ENCODE measurements at regions not wholly inside any gene's neighbourhood (a gene's known extent, or its start where the extent isn't known, plus 50 kb on each side); places are given as distances from the start of the nearest gene placed in this dataset.

DNA sequence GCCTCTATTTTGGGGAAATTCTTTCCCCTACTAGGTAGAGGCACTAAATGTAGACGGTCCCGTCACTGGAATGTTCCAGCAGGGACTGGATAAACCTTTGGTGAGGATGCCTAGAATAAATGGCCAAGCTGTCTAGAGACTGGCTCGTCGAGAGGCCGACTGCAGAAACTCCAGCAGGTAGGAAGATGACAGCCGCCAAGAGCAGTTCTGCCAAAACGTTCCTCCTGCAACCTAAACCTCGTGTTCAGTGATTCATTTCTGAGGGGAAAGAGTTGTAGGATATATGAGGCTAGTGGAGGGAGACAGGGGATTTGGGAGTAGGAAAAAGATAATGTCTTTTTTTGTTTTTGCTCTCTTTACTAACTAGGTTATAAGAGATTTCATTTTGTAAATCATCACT, 184.7 kb upstream of the GDF10 start:
- no peak for DNase-seq (ENCODE audit: extremely low spot score)
- POLR2A ChIA-PET, result no interaction called here
- TF ChIP-seq FOXM1 (IDR thresholded peaks at IDR 0.05; ENCODE audit: borderline replicate concordance) (no peak), SUZ12 (IDR thresholded peaks at IDR 0.05) (no peak), HDGF (IDR thresholded peaks at IDR 0.05; ENCODE audit: borderline replicate concordance) (no peak), ELF4 (IDR thresholded peaks at IDR 0.05) (no peak), SP1 (IDR thresholded peaks at IDR 0.05) (no peak), CTBP1 (IDR thresholded peaks at IDR 0.05; ENCODE audit: borderline replicate concordance) (no peak), FOXA1 (IDR thresholded peaks at IDR 0.05) (no peak), ZNF384 (IDR thresholded peaks at IDR 0.05) (no peak), BHLHE40 (IDR thresholded peaks at IDR 0.05; ENCODE audit: borderline replicate concordance) (no peak), TARDBP (IDR thresholded peaks at IDR 0.05) (no peak), LEF1 (IDR thresholded peaks at IDR 0.05; ENCODE audit: borderline replicate concordance) (no peak), L3MBTL2 (conservative IDR thresholded peaks at IDR 0.05) (no peak), ARNT (IDR thresholded peaks at IDR 0.05) (no peak), NFRKB (IDR thresholded peaks at IDR 0.05) (no peak), FOXK2 (IDR thresholded peaks at IDR 0.05) (no peak)
- TF ChIP-seq, protein P1, sequence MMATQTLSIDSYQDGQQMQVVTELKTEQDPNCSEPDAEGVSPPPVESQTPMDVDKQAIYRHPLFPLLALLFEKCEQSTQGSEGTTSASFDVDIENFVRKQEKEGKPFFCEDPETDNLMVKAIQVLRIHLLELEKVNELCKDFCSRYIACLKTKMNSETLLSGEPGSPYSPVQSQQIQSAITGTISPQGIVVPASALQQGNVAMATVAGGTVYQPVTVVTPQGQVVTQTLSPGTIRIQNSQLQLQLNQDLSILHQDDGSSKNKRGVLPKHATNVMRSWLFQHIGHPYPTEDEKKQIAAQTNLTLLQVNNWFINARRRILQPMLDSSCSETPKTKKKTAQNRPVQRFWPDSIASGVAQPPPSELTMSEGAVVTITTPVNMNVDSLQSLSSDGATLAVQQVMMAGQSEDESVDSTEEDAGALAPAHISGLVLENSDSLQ (IDR thresholded peaks at IDR 0.05), result no peak
- CTCF ChIA-PET, result no interaction called here

DNA sequence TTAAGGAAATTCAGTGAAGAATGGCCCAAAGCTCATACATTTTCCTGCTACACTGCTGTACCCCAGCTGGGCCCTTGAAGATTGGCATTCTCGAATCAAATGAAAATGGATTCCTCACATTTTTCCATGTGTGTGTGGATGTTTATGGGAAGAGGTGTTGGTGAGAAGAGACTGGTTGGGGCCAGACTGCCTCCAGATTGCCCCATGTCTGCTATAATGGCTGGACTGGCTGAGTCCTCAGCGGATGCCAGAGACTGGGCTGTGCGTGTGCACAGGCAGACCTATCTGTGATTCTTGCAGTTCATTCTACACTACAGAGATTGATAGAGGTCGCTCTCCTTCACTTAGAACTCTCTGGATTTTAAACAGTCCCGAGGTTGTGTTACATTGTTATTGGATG, 183.6 kb upstream of the GDF10 start:
- ChIA-PET POLR2A (no interaction called here), CTCF (no interaction called here)
- DNase-seq (ENCODE audit: extremely low spot score), result no peak
- TF ChIP-seq HDGF (IDR thresholded peaks at IDR 0.05; ENCODE audit: borderline replicate concordance) (no peak), TARDBP (IDR thresholded peaks at IDR 0.05) (no peak), FOXM1 (IDR thresholded peaks at IDR 0.05; ENCODE audit: borderline replicate concordance) (no peak), SP1 (IDR thresholded peaks at IDR 0.05) (no peak), L3MBTL2 (conservative IDR thresholded peaks at IDR 0.05) (no peak), SUZ12 (IDR thresholded peaks at IDR 0.05) (no peak), FOXK2 (IDR thresholded peaks at IDR 0.05) (no peak), NFRKB (IDR thresholded peaks at IDR 0.05) (no peak), CTBP1 (IDR thresholded peaks at IDR 0.05; ENCODE audit: borderline replicate concordance) (no peak), ELF4 (IDR thresholded peaks at IDR 0.05) (no peak), ZNF384 (IDR thresholded peaks at IDR 0.05) (no peak), ARNT (IDR thresholded peaks at IDR 0.05) (no peak), LEF1 (IDR thresholded peaks at IDR 0.05; ENCODE audit: borderline replicate concordance) (no peak)
- TF ChIP-seq, protein P1 (IDR thresholded peaks at IDR 0.05), result no peak

DNA sequence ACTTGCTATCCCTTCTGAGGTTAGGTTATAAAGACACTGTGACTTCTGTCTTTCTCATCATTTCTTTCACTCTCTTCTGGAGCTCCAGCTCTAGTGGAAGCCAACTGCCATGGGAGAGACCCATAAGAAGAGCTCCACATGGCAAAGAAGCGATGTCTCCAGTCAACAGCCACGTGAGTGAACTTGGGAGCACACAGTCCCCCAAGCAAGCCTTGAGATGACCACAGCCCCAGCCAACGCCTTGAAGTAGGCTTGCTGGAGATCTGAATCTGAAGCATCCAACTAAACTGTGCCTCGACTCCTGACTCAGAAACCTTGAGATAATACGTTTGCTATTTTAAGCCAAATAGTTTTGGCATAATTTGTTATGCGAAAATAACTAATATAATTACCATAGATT, 181.7 kb upstream of the GDF10 start:
- TF ChIP-seq SUZ12 (IDR thresholded peaks at IDR 0.05) (no peak), CTBP1 (IDR thresholded peaks at IDR 0.05; ENCODE audit: borderline replicate concordance) (no peak), FOXA1 (IDR thresholded peaks at IDR 0.05) (no peak), ARNT (IDR thresholded peaks at IDR 0.05) (no peak), TARDBP (IDR thresholded peaks at IDR 0.05) (no peak), HDGF (IDR thresholded peaks at IDR 0.05; ENCODE audit: borderline replicate concordance) (no peak), L3MBTL2 (conservative IDR thresholded peaks at IDR 0.05) (no peak), FOXK2 (IDR thresholded peaks at IDR 0.05) (no peak), LEF1 (IDR thresholded peaks at IDR 0.05; ENCODE audit: borderline replicate concordance) (no peak), FOXM1 (IDR thresholded peaks at IDR 0.05; ENCODE audit: borderline replicate concordance) (no peak), ZNF384 (IDR thresholded peaks at IDR 0.05) (no peak), BHLHE40 (IDR thresholded peaks at IDR 0.05; ENCODE audit: borderline replicate concordance) (no peak), NFRKB (IDR thresholded peaks at IDR 0.05) (no peak), ELF4 (IDR thresholded peaks at IDR 0.05) (no peak)
- TF ChIP-seq, protein P1 (IDR thresholded peaks at IDR 0.05), result no peak
- CTCF ChIA-PET, result no interaction called here
- POLR2A ChIA-PET, result no interaction called here

DNA sequence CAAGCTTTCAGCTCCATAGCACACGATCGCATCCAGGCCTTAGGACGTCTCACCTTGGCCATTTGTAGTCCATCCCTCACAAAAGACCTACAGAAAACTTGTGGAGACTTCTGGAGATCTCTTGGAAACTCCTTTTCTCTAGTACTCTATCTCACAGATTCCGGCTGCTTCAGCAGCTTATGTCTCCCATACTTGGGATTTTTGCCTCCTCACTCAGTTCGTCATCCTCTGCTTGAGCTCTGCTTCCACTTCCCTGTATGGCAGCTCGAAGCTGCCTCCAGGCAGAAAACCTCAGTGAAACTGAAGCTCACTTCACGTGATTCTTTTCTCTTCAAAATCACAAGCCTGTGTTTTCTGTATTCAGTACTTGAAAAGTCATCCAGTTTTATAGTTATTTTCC, 178.7 kb upstream of the GDF10 start:
- TF ChIP-seq, protein P1 (IDR thresholded peaks at IDR 0.05), result no peak
- TF ChIP-seq FOXK2 (IDR thresholded peaks at IDR 0.05) (no peak), ARNT (IDR thresholded peaks at IDR 0.05) (no peak), HDGF (IDR thresholded peaks at IDR 0.05; ENCODE audit: borderline replicate concordance) (no peak), BHLHE40 (IDR thresholded peaks at IDR 0.05; ENCODE audit: borderline replicate concordance) (no peak), NFRKB (IDR thresholded peaks at IDR 0.05) (no peak), L3MBTL2 (conservative IDR thresholded peaks at IDR 0.05) (no peak), TARDBP (IDR thresholded peaks at IDR 0.05) (no peak), FOXM1 (IDR thresholded peaks at IDR 0.05; ENCODE audit: borderline replicate concordance) (no peak), ZNF384 (IDR thresholded peaks at IDR 0.05) (no peak), LEF1 (IDR thresholded peaks at IDR 0.05; ENCODE audit: borderline replicate concordance) (no peak), FOXA1 (IDR thresholded peaks at IDR 0.05) (no peak), CTBP1 (IDR thresholded peaks at IDR 0.05; ENCODE audit: borderline replicate concordance) (no peak), SUZ12 (IDR thresholded peaks at IDR 0.05) (no peak), ELF4 (IDR thresholded peaks at IDR 0.05) (no peak), SP1 (IDR thresholded peaks at IDR 0.05) (no peak)
- POLR2A ChIA-PET, result no interaction called here
- no peak for DNase-seq (ENCODE audit: extremely low spot score)
- CTCF ChIA-PET, result no interaction called here

More for the DNA sequence above, 181.7 kb upstream of the GDF10 start:
- DNase-seq (ENCODE audit: extremely low spot score), result no peak

DNA sequence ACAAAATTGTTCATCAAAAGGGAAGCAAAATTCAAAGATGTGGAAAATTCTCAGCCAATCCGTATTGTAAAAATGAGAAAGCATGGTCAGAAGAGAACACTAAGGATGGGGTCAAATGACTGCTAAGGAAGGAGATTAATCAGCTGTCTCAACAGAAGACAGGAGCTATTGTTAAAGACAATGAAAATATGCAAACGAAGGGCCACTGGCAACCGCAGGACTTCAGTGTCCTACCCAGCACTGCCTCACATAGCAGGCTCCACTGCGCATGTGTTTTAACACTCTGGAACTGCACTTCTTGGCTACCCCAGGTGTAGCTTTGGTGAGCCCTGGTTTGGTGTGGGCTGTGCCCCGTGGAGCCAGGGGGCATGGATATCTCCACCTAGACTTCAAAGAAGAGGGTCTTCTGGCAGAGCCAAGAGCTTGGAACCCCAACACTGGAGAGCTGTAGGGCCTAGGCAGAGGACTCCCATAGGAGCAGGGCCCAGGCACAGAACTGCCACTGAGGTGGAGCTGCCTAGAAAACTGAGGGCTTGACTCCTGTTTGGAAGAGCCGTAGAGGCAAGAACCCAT, 176.2 kb upstream of the GDF10 start:
- ChIA-PET POLR2A (no interaction called here), CTCF (no interaction called here)
- TF ChIP-seq SP1 (IDR thresholded peaks at IDR 0.05), result no peak
- no peak for TF ChIP-seq FOXA1 (IDR thresholded peaks at IDR 0.05)
- no peak for TF ChIP-seq FOXM1 (IDR thresholded peaks at IDR 0.05; ENCODE audit: borderline replicate concordance)
- TF ChIP-seq LEF1 (IDR thresholded peaks at IDR 0.05; ENCODE audit: borderline replicate concordance), result no peak
- TF ChIP-seq NFRKB (IDR thresholded peaks at IDR 0.05), result no peak
- no peak for TF ChIP-seq ARNT (IDR thresholded peaks at IDR 0.05)
- no peak for TF ChIP-seq ELF4 (IDR thresholded peaks at IDR 0.05)
- no peak for TF ChIP-seq TARDBP (IDR thresholded peaks at IDR 0.05)
- no peak for TF ChIP-seq BHLHE40 (IDR thresholded peaks at IDR 0.05; ENCODE audit: borderline replicate concordance)
- TF ChIP-seq, protein P1 (IDR thresholded peaks at IDR 0.05), result no peak
- TF ChIP-seq ZNF384 (IDR thresholded peaks at IDR 0.05), result no peak
- TF ChIP-seq L3MBTL2 (conservative IDR thresholded peaks at IDR 0.05), result no peak
- TF ChIP-seq SUZ12 (IDR thresholded peaks at IDR 0.05), result no peak
- TF ChIP-seq HDGF (IDR thresholded peaks at IDR 0.05; ENCODE audit: borderline replicate concordance), result no peak
- no peak for TF ChIP-seq CTBP1 (IDR thresholded peaks at IDR 0.05; ENCODE audit: borderline replicate concordance)
- TF ChIP-seq FOXK2 (IDR thresholded peaks at IDR 0.05), result no peak

More for the DNA sequence above, 176.2 kb upstream of the GDF10 start:
- DNase-seq (ENCODE audit: extremely low spot score), result no peak

Measured in HEK293T (cell line).